ENCODE measurements at regions not wholly inside any gene's neighbourhood (a gene's known extent, or its start where the extent isn't known, plus 50 kb on each side); places are given as distances from the start of the nearest gene placed in this dataset.

- no peak for TF ChIP-seq CTCF (IDR thresholded peaks at IDR 0.05)
- TF ChIP-seq ZFX (IDR thresholded peaks at IDR 0.05; ENCODE audit: borderline replicate concordance), result no peak
Observed at GRCh38 chr18:67916097-67916496, 399.6 kb upstream of the DSEL start.
